ENCODE measurements at regions not wholly inside any gene's neighbourhood (a gene's known extent, or its start where the extent isn't known, plus 50 kb on each side); places are given as distances from the start of the nearest gene placed in this dataset.
"Not testable (repeated sequence)": the region's sequence is repeated elsewhere in the genome, so short reads cannot be mapped to it uniquely, and the experiment has no call there.

GRCh38 chr12:91743704-91744321, 401.8 kb downstream of the BTG1 start:
- H3K36me3 ChIP-seq (ENCODE audit: insufficient read depth, low read length) = no peaks in the 10 kb centered on the region
- H3K4me3 ChIP-seq (ENCODE audit: low read depth, low read length, poor library complexity, severe bottlenecking) = no peak overlapping the region
- H4K20me1 ChIP-seq (ENCODE audit: insufficient read depth, low read length) = no peaks in the 10 kb centered on the region

GRCh38 chr12:91743280-91743679, 402.4 kb downstream of the BTG1 start:
- Histone ChIP-seq H4K20me1 (ENCODE audit: insufficient read depth, low read length) (no peaks in the 10 kb centered on the region), H3K79me2 (ENCODE audit: insufficient read depth, low read length) (no peaks in the 10 kb centered on the region), H3K27me3 (ENCODE audit: insufficient read depth, low read length) (no peaks in the 10 kb centered on the region), H3K9me3 (ENCODE audit: low read length) (no peaks in the 10 kb centered on the region), H2AFZ (ENCODE audit: low read length) (no peak overlapping the region), H3K4me3 (ENCODE audit: low read depth, low read length, poor library complexity, severe bottlenecking) (no peak overlapping the region), H3K4me1 (ENCODE audit: insufficient read depth, low read length, severe bottlenecking) (no peaks in the 10 kb centered on the region), H3K27ac (ENCODE audit: low read depth, low read length, poor library complexity, severe bottlenecking) (no peak overlapping the region), H3K4me2 (ENCODE audit: low read length) (no peak overlapping the region), H3K9me2 (ENCODE audit: low read depth, low read length) (no peaks in the 10 kb centered on the region), H3K9ac (ENCODE audit: low read length) (no peak overlapping the region), H3F3A (ENCODE audit: insufficient read depth, low read length) (no peaks in the 10 kb centered on the region), H3K36me3 (ENCODE audit: insufficient read depth, low read length) (no peaks in the 10 kb centered on the region)
- no peak for TF ChIP-seq EZH2 (IDR thresholded peaks at IDR 0.05; ENCODE audit: borderline replicate concordance, low read length)
- no peak for TF ChIP-seq CTCF (IDR thresholded peaks at IDR 0.05; ENCODE audit: low read length)

More at GRCh38 chr12:91743704-91744321, 401.8 kb downstream of the BTG1 start:
- Histone ChIP-seq H3K4me2 (ENCODE audit: low read length) (no peak overlapping the region), H3K9me3 (ENCODE audit: low read length) (no peaks in the 10 kb centered on the region), H2AFZ (ENCODE audit: low read length) (no peak overlapping the region), H3K27ac (ENCODE audit: low read depth, low read length, poor library complexity, severe bottlenecking) (no peak overlapping the region), H3K79me2 (ENCODE audit: insufficient read depth, low read length) (no peaks in the 10 kb centered on the region), H3K27me3 (ENCODE audit: insufficient read depth, low read length) (no peaks in the 10 kb centered on the region), H3K4me1 (ENCODE audit: insufficient read depth, low read length, severe bottlenecking) (no peaks in the 10 kb centered on the region), H3K9ac (ENCODE audit: low read length) (no peak overlapping the region), H3K9me2 (ENCODE audit: low read depth, low read length) (no peaks in the 10 kb centered on the region), H3F3A (ENCODE audit: insufficient read depth, low read length) (no peaks in the 10 kb centered on the region)
- TF ChIP-seq EZH2 (IDR thresholded peaks at IDR 0.05; ENCODE audit: borderline replicate concordance, low read length) = no peak
- TF ChIP-seq CTCF (IDR thresholded peaks at IDR 0.05; ENCODE audit: low read length) = no peak

- no peaks in the 10 kb centered on the region for H3K9me3 ChIP-seq (ENCODE audit: low read length)
- H3K9me2 ChIP-seq (ENCODE audit: low read depth, low read length) = no peaks in the 10 kb centered on the region
- no peaks in the 10 kb centered on the region for H3K79me2 ChIP-seq (ENCODE audit: insufficient read depth, low read length)
- no peaks in the 10 kb centered on the region for H4K20me1 ChIP-seq (ENCODE audit: insufficient read depth, low read length)
- H3K4me2 ChIP-seq (ENCODE audit: low read length) = no peak overlapping the region
- no peak overlapping the region for H3K27ac ChIP-seq (ENCODE audit: low read depth, low read length, poor library complexity, severe bottlenecking)
- H2AFZ ChIP-seq (ENCODE audit: low read length) = no peak overlapping the region
- H3K9ac ChIP-seq (ENCODE audit: low read length) = no peak overlapping the region
- H3K4me1 ChIP-seq (ENCODE audit: insufficient read depth, low read length, severe bottlenecking) = no peaks in the 10 kb centered on the region
- H3F3A ChIP-seq (ENCODE audit: insufficient read depth, low read length) = no peaks in the 10 kb centered on the region
- H3K27me3 ChIP-seq (ENCODE audit: insufficient read depth, low read length) = no peaks in the 10 kb centered on the region
- H3K36me3 ChIP-seq (ENCODE audit: insufficient read depth, low read length) = no peaks in the 10 kb centered on the region
- H3K4me3 ChIP-seq (ENCODE audit: low read depth, low read length, poor library complexity, severe bottlenecking) = no peak overlapping the region
- TF ChIP-seq EZH2 (IDR thresholded peaks at IDR 0.05; ENCODE audit: borderline replicate concordance, low read length) = no peak
- no peak for TF ChIP-seq CTCF (IDR thresholded peaks at IDR 0.05; ENCODE audit: low read length)
These were observed 403.7 kb downstream of the BTG1 start for GRCh38 chr12:91741932-91742331.

GRCh38 chr12:91733846-91734245, 411.8 kb downstream of the BTG1 start:
- H3K9ac ChIP-seq (ENCODE audit: low read length); H3K4me1 ChIP-seq (ENCODE audit: insufficient read depth, low read length, severe bottlenecking); H3K9me2 ChIP-seq (ENCODE audit: low read depth, low read length); H3K79me2 ChIP-seq (ENCODE audit: insufficient read depth, low read length); H3K27me3 ChIP-seq (ENCODE audit: insufficient read depth, low read length); H3F3A ChIP-seq (ENCODE audit: insufficient read depth, low read length); H3K4me3 ChIP-seq (ENCODE audit: low read depth, low read length, poor library complexity, severe bottlenecking); H3K27ac ChIP-seq (ENCODE audit: low read depth, low read length, poor library complexity, severe bottlenecking); H3K9me3 ChIP-seq (ENCODE audit: low read length); H3K36me3 ChIP-seq (ENCODE audit: insufficient read depth, low read length); H2AFZ ChIP-seq (ENCODE audit: low read length); H3K4me2 ChIP-seq (ENCODE audit: low read length); H4K20me1 ChIP-seq (ENCODE audit: insufficient read depth, low read length): not testable (repeated sequence)
